GM19023 (cell line): ENCODE measurements at regions not wholly inside any gene's neighbourhood (a gene's known extent, or its start where the extent isn't known, plus 50 kb on each side); places are given as distances from the start of the nearest gene placed in this dataset.

ENCODE experiments used
- ATAC-seq: cut with Tn5 transposase; IDR thresholded peaks from one replicate; pipeline ENCODE4 v1.9.1; 2021; ENCODE audit warnings: mild to moderate bottlenecking, moderate library complexity; ENCODE audit not compliant: unreplicated experiment

DNA sequence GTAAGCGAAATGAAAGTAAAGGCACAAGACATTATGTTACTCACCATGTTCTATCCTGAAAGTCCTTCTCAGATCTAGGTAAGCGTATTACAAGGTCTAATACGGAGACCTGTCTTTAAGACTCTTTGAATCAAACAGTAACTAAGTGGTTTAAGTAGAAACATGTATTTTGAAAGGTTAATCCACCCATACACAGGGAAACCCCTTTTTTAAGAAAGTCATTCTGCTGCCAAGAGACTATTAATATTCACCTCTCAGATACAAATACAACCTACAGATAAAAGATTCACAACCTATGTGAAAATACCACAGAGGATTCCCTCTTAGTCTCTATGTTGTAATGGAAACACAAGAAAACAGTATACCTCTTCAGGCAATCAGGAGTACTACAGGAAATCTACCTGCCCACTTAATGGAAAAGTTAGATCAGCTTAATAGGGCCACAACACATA lies 63.2 kb upstream of the TNIP3 start:
- peak; percentile 72 for ATAC-seq

DNA sequence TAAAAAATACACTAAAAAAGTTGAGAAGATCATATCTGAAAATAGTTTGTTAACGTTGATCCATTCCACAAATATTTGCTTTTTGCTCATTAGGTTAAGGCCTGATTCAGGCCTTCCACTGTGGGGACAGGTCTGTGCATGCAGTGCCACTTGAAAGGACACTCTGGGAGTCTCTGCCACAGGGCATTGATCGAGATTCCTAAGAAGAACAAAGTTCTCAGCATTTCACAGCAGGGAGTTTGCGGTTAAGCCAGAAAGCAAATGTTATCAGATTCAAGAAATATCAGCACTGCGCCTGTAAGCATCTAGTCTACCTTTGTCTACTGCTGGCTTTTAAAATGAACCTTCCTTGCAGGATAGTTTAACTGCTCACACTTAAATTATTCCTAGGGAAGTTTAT lies 62.2 kb upstream of the TNIP3 start:
- no peak for ATAC-seq

DNA sequence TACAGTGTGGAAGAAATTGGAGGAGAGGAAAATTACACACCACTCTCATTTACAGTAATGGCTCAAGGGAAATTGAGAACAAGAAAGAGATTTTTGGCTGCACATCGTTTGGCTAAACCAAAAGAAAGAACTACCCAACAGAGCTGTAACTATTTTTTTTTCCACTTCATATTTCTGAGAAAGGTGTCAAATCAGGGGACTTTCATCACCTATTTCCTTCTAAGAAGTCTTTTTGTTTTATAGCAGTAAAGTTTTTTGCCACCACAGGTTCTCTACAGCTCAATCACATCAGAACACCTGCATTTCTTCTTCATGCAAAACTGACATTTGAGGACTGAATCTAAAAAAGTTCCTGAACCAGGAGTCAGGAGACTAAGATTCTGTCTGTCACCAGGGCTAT lies 57.5 kb upstream of the TNIP3 start:
- no peak for ATAC-seq

DNA sequence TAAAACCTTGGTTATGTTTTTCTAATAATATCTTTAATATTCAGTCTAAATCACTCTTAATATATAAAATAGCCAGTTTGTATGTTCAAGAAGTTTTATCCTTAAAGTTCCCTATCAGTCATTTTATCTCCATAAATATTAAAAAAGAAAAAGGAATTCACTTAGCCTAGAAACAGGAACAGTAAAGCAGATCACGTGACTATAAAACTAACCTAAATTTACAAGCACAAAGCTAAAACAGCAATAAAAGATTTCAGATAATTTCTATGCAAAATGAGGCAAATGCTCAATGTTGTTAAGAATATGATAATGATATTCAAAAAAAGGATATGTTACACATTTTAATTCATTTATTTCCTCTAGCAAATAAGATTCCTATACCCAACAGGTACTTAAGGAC lies 57.1 kb upstream of the TNIP3 start:
- ATAC-seq, result no peak

DNA sequence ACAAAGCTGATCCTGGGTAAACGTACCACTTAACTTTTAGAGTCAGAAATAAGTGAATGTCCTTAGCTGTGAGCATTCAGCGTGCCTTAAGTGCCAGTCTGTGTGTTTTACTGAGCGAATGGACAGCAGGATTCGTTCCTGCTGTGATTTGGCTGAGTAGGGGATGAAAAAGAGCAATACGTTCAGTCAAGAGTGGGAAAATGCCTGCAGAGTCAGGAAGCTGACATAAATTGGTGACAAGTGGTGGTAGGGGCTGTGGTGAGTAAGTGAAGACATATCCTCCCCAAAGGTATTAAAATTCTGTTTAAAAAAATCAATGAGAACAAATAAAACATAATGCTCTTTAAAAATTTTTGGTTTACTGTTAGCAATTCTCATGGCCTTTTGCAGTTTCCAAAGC lies 56.6 kb upstream of the TNIP3 start:
- ATAC-seq, result no peak

DNA sequence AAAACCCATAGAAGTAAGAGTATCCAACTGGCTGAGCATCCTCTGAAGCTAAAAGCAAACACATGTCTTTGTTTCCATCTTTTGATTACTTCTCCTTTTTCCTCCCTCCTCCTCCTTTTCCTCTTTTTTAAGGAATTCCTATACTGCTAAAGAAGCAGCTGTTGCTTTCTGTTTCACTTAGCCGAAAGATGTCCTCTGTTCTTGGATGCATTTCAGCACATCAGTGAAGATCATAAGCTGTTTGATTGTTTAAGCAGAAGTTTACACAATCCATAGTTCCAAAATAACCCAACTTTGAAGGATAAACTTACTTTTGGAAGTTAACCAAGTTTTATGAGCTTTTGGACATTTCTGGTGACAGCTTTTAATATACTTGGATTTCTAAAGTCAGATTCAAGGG lies 55.1 kb upstream of the TNIP3 start:
- ATAC-seq, result no peak

DNA sequence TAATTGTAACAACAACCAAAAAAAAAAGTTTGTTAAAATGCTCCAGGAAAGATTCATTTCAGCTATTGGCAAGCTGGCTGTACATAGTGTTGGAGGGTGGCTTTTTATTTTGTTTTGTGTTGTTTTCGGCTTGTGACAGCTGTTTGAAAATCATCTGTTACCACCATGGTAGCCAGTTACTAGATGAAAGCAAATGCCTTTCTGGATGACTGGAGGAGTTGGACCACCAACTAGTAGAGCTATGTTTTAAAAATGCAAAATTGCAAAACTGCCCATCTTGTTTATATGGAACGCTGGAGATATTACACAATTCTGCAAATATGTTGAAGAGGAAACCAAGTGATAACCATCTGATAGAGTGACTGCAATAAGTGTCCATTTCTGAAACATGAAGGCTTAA lies 53.2 kb upstream of the TNIP3 start:
- ATAC-seq, result no peak

DNA sequence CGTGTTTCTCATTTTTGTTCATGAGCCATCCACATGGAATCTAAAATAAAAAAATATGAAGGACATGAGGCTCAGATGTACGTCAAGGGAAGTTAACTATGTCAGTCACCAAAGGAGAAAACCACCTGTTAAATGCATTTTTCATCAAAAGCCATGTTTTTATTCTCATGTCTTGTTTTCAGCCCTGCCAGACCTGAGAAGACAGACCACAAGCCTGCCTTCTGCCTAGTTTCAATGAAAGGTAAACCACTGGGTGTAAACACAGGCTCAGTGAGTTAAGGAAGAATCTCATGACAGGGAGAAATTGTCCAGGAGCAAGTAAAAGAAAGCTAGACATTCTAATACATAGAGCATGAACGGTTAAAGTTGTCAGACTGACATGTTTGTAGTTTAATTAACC lies 52.3 kb upstream of the TNIP3 start:
- no peak for ATAC-seq

DNA sequence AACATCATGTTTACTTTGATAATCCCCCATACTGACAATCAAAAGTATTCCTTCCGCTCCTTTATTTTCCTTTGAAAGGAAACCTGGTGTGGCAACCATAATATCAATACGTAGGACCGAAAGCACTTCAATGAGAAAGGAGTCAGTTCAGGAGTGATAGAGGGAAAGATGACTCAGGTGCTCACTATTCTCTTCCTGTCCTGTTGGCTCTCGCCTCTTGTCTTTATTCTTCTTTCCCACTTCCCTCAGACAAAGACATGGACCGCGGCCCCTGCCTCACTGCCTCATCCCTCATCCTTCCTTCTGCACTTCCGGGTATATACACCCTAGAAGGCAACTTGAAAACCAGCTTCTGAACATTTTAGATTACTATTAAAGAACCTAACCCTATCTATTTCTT lies 49.8 kb upstream of the TNIP3 start:
- ATAC-seq, result no peak
